ENCODE measurements at regions not wholly inside any gene's neighbourhood (a gene's known extent, or its start where the extent isn't known, plus 50 kb on each side); places are given as distances from the start of the nearest gene placed in this dataset.

- DNase-seq (ENCODE audit: extremely low spot score) = no peak
- ChIA-PET POLR2A (no interaction called here), CTCF (interaction anchor here (1.5 kb wide), 2 partner anchors 10 to 18 kb away, joined by 3 to 4 read pairs; no protein-coding TSS in a partner anchor)
- TF ChIP-seq CTCF (IDR thresholded peaks at IDR 0.05; ENCODE audit: control extremely low read depth, extremely low read depth, low read depth, missing control alignments) = no peak
These were observed 690.8 kb upstream of the ARGLU1 start for GRCh38 chr13:107258599-107259187.

- ChIA-PET CTCF (no interaction called here), POLR2A (no interaction called here)
- no peak for DNase-seq (ENCODE audit: extremely low spot score)
- no peak for TF ChIP-seq CTCF (IDR thresholded peaks at IDR 0.05; ENCODE audit: control extremely low read depth, extremely low read depth, low read depth, missing control alignments)
These were observed 686.5 kb upstream of the ARGLU1 start for GRCh38 chr13:107254392-107254791.

GRCh38 chr13:107252428-107252827 lies 684.5 kb upstream of the ARGLU1 start:
- TF ChIP-seq CTCF (IDR thresholded peaks at IDR 0.05; ENCODE audit: control extremely low read depth, extremely low read depth, low read depth, missing control alignments) = no peak
- POLR2A ChIA-PET = no interaction called here
- DNase-seq (ENCODE audit: extremely low spot score) = no peak
- CTCF ChIA-PET = interaction anchor here (0.6 kb wide), 1 partner anchor 693 kb away, joined by 3 read pairs; no protein-coding TSS in a partner anchor

- ChIA-PET CTCF (interaction anchor here (0.6 kb wide), 1 partner anchor 694 kb away, joined by 3 read pairs; no protein-coding TSS in a partner anchor), POLR2A (no interaction called here)
- DNase-seq (ENCODE audit: extremely low spot score) = no peak
- no peak for TF ChIP-seq CTCF (IDR thresholded peaks at IDR 0.05; ENCODE audit: control extremely low read depth, extremely low read depth, low read depth, missing control alignments)
These were observed 684.1 kb upstream of the ARGLU1 start for GRCh38 chr13:107252021-107252420.

- ChIA-PET CTCF (no interaction called here), POLR2A (no interaction called here)
- no peak for DNase-seq (ENCODE audit: extremely low spot score)
- no peak for TF ChIP-seq CTCF (IDR thresholded peaks at IDR 0.05; ENCODE audit: control extremely low read depth, extremely low read depth, low read depth, missing control alignments)
These were observed 683.4 kb upstream of the ARGLU1 start for GRCh38 chr13:107251341-107251740.

GRCh38 chr13:107250628-107251027 lies 682.7 kb upstream of the ARGLU1 start:
- POLR2A ChIA-PET = no interaction called here
- no peak for TF ChIP-seq CTCF (IDR thresholded peaks at IDR 0.05; ENCODE audit: control extremely low read depth, extremely low read depth, low read depth, missing control alignments)
- DNase-seq (ENCODE audit: extremely low spot score) = no peak
- CTCF ChIA-PET = no interaction called here
